ENCODE measurements at regions not wholly inside any gene's neighbourhood (a gene's known extent, or its start where the extent isn't known, plus 50 kb on each side); places are given as distances from the start of the nearest gene placed in this dataset.

DNA sequence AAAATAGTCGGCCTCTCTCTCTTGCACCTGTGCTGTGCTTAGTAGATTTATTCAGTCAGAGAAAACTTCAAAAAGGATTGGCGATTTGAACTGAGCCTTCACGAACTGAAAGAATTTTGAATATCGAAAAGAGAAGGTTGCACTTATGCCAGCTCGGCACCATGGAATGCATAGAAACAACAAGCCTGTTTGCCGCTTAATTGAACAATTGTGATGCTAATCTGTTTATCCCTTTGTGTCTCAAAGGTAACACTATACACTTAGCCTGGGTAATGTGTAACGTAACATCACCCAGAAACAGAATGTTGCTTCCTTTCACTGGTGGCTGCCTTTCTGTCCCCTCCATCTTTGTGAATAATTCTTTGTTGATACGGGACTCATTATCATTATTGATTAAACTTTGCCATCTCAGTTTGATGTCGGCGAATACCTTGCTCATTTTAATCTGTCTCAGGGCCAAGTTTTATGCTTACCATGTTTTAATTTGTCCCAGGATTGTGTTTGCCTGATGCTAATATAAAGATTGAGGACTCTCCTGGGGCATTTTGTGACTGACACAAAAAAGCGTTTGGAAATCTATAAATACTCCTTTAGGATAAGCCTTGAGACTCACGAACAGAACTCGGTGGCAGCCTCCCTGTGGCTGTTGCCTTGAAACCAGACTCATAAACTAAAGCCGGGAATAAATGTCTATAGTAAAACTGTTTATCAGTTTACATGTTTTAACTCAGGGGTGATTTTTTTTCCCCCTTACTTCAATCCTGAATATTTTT, 400.5 kb downstream of the RAPGEF2 start:
- DNase-seq = no peak

DNA sequence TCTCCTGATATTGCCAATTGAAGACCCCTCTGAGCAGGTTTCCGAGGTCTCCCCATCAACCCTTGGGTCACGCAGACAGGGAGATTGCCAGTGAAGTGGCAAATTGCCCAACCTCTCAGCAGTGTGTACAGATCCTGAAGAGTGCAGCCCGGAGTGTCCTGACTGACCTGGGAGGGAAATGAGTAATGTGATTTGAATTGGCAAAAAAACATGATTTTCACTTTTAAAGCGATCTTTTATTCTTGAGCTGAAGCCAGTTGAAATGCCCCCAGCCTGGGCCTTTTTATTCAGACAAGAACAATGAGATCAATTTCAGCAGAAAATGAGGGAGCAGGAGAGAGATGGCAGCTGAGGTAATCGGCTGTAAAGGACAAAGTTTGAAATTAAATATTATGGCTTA, 401.8 kb downstream of the RAPGEF2 start:
- no peak for DNase-seq

DNA sequence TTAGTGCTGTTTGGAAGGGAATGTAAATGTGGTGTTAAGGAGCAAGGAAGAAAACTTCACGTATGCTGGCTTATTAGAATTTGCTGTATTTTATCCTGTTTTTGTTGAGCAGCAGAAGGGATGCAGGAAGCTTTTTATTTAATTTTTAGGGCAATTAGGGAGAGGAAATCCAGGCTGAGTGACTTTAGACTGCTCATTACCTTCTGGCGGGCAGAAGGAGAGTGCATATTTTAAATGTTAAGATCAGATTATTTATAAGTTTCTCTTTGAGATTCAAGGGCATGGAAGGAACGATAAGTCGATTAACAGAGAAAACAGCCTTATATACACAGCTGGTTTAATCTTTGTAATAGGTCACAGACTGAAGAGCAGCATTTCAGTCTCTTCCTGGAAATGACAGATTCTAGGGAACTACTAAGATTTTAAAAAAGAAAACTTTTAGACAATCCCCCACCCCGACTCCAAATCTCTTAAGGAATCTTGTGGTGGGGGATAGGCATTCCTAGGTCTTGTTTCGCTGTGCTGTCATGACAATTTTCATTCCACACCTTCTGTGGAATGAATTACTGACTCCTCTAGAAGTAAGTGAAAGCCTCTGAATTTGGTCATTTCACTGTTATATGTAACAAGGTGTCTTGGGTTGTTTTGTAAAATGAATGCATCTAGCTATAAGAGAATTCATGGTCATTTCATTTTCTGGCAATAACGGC, 402.5 kb downstream of the RAPGEF2 start:
- DNase-seq = no peak

DNA sequence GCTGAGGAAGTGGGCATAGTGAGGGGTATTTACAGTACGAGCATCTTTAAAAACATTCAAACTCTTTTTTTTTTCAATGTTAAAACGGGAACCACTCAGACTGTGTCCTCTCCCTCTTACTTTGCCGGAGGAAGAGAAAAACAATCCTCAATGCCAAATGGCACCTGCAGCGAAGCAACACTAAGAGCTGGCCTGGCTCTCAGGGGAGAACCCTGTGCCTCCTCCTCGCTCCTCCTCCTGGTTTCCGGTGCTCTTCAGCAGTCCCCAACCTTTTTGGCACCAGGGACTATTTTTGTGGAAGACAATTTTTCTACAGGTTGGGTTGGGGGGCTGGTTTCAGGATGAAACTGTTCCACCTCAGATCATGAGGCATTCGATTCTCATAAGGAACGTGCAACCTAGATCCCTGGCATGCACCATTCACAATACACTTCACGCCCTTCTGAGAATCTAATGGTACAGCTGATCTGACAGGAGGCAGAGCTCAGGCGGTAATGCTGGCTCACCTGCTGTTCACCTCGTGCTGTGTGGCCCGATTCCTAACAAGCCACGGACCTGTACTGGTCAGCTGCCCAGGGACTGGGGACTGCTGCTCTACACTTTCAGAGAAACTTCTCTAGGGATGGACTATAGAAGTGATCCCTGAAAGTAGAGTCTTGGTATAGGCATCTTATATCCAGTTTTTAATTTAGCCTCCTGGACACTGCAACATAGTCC, 404.1 kb downstream of the RAPGEF2 start:
- DNase-seq = no peak

DNA sequence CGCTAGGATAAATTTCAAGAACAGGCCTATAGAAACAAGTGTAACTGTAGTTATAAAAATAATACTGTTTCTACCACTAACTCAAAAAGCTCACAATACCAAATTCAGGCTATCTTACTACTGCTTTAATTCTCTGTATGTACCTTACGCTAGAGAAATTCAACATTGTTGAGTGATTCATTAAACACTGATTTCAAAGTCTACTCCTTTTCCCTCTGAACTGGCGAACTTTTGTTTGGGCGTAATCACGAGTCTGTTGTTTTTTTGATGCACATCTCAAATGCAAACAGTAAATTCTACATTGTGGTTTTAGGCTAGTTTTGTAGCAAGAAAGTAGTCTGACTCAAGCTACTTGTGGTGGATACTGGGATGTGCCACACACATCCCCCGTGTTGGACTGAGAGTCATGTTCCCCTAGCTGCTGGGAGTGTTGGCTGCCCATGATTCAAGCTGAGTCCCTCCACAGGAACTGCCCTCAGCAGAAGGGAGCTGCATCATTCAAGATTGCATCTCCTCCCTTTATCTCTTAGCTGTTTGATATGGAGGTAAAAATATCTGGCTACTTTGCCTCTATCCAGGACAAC, 406.1 kb downstream of the RAPGEF2 start:
- no peak for DNase-seq

DNA sequence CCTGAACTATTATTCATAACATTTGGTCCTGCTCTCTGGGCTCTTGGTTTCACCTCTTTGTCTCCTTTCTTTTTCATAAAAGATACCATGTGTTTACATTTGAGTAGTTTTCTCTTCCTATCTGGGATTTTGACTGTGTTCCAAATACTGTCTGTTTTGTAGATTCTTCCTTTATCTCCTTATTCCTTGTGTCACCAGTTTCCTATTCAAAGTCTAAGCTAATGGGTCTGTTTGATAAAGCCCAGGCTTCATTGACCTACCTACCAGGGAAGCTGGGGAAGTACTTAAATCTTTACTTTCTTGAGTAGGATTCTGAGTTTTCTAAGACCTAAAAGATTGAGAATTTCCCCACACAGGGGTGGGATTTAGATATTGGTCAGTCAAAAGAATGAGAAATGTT, 409.5 kb downstream of the RAPGEF2 start:
- DNase-seq = no peak

DNA sequence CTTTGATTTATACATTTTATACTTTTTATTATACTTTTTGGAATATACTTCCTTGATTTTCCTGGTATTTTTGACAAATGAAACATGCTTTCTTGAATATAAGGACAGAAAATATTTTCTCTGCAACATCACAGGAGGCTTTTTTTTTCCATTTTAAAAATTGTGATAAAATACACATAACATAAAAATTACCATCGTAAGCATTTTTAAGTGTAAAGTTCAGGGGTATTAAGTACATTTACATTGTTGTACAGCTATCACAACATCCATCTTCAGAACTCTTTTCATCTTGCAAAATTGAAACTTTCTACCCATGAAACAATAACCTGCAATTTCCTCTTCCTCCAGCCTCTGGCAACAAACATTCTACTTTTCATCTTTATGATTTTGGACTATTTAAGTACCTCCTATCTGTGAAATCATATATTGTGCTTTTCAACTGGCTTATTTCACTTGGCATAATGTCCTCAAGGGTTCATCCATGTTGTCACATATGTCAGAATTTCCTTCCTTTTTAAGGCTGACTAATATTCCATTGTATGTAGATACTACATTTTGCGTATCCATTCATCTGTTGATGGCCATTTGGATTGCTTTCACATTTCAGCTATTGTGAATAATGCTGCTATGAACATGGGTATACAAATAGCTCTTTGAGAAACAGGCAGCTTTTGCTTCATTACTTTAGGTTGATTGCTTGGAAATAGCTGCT, 412.6 kb downstream of the RAPGEF2 start:
- DNase-seq = no peak

DNA sequence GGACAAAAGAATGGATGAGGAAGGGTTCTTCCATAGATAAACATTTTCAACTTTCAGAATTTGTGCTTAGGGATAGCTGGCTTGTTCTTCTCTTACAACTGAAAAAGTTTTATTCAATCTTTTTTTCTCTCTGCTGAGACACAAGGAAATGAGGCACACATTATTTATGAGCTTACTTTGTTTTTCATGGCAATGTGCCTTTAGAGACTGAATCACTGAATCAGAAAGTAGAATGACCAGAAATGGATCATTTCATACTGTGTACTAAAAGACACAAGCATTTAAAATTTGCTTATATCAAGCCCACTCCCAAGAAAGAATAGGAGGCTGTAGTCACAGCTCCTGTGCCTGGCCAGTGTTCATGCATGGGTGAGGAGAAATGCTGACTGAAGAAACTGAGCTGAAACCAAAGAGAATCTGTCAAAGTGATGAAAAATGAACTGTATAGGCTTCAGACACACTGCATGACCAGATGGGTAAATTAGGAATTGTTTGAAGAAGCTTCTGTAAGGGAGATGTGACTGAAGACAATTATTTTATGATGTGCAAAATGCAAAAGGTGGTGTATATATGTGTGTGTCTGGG, 413.8 kb downstream of the RAPGEF2 start:
- DNase-seq = no peak

DNA sequence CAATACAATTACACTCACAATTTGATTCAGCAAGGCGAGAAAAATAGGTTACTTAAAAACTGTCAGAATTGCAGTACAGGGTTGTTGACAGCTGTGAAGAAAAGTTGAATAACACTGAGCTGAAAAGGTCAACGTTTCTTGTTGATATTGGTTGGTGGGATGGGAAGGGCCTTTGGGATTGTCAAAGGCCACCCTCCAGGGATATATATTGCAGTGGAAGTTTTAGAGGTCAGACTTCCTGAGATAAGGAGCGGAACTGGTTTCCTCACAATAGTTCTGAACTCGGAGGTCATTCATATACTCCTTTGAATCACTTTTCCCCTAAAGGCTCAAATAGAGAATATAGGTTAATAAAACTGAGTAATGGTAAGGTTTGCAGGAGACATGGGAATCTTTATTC, 417.2 kb downstream of the RAPGEF2 start:
- no peak for DNase-seq

DNA sequence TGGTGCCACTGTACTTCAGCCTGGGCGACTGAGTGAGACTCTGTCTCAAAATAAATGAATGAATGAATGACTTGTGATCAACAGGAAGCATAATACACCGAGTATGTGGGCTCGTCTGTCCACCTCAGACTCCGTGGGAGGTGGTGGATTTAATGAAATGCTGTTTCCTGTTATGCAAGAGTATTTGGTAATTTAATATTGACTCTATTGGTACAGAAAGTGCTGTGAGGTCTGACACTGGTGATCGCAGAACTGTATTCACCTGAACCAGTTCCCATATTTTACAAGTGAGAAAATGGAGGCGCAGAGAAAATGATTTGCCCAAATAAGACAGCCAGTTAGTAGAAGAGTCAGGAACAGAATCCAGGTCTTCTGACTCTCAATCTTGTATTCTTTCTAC, 423.3 kb downstream of the RAPGEF2 start:
- DNase-seq = no peak

DNA sequence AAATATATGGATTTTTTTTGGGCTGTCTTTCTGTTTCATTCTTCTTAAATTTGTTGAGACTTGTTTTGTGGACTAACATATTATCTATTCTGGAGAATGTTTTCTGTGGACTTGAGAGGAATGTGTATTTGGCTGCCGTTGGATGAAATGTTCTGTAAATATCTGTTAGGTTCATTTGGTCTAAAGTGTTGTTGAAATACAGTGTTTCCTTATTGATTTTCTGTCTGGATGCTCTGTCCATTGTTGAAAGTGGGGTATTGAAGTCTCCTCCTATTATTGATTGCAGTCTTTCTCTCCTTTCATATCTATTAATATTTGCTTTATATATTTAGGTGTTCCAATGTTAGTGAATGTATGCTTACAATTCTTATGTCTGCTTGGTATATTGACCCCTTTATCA, 431.8 kb downstream of the RAPGEF2 start:
- no peak for DNase-seq

DNA sequence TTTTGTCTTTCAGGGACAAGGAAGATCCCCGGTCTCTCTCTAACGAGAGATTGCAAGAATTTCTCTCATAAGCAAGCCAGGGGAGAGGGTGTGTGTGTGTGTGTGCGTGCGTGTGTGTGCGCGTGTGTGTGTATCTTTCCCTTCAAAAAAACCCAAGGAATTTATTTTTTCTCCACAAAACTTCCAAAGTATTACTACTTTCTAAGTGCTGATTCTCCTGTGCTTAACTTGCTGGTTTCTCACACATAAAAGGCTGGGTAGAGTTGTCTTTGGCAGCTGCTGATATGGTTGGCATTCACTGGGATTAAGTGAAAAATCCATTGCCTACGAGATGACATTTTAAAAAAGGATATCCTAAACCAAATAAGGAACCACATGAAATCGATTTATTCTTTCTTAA, 435.7 kb downstream of the RAPGEF2 start:
- DNase-seq = no peak

DNA sequence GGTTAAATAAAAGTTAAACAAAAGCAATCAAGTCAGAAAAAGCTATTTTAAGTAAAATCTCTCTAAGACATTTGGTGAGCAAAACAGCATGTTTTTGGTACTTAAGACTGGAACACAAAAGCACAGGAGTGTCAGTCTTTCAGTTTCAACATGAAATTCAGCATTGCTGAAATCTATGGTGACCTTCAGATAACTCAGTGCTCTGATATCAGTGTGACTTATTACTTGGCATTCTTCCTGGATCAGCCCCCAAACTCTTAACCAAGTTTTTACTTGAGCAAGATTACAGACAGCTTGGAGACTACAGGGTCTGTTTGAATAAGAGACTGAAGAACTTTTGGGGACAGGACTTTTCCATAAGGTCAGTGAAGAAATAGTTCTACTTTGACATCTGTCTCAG, 437.2 kb downstream of the RAPGEF2 start:
- DNase-seq = no peak

DNA sequence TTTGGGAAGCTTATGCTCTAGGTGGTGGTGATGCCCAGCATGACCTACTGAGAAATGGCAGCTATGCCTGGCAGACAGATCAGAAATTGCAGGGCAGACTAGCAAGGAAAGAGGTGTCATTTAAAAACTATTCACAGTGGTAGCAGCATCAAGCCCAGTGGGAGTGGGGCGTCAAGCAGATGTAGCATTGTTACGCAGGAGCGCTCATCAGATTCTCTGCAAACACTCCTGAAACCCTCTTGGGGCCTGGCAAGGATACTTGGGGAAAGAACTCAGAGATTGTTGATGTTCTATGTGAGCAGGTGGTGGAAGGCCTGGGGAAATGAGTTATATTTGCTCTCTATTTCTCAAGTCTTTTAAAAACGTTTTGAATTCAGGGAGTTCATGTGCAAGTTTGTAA, 437.6 kb downstream of the RAPGEF2 start:
- DNase-seq = no peak

DNA sequence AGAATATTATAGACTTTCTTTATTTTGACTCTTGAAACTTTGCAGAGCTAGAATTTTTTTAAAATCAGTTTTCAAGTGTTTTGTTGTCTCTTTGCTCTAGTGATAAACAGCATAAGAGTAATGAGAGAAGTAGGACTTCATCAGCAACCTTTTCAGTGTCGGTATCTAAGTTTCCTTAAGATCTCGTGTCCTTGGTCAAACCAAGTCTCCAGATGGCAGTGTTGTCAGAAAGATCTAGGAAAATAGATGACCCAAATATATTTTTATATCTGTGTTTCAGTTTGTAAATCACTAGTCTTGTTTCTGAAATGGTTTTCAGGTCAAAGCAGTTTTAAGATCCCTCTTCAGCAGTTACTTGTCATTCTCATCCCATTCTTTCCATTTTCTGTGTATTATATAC, 438.3 kb downstream of the RAPGEF2 start:
- DNase-seq = no peak

DNA sequence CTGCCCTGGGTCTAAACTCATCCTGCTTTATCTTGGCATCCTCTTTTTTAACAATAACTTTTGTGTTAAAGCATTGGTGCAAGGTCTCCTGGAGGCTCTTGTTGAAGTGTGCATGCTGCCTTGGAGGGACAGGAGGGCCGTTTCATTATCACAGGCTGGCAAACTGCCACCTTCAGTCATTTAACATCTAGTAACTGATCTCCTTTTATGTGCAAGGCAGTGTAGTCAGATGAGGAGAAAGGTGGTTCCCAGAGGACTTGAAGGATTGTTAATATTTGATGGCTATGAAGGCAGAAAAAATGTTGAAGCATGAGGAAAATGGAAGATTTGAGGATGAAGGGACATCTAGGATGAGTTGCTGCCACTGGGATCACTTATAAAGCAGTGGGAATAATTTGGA, 439.4 kb downstream of the RAPGEF2 start:
- no peak for DNase-seq

DNA sequence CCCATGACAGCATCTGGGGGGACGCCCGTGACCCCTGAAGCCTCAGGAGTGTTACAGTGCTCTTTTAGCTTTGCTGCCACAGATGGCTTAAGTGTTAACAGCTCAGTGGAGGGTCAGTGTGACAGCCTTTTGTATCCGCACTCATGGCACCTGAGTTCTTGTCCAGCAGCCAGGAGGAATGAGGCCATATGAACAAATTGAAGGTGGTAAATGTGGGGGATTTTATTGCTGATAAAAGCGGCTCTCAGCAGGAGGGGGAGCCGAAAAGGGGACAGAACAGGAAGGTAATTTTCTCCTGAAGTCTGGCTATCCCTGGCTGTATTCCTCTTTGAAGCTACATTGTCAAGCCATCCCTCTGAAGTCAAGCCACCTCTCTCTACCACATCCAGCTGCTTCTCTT, 441.0 kb downstream of the RAPGEF2 start:
- DNase-seq = no peak

DNA sequence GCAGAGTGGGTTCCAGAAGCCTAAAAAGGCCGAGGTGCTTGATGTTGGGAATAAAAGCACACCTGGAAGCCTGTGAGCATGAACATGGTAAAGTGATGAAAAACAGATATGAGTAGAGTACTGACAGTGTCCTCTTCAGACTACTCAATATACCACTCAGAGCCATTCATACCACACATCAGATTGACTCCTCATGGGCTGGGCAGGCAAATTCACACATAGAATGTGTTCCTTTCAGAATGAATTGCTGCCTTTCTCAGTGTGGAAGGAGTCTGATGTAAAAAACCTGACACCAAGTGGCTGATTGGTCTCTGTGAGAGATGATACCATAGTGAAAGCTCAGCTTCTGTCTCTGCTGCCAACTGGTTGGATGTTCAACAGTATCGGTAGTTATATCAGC, 442.7 kb downstream of the RAPGEF2 start:
- DNase-seq = peak; percentile 22

DNA sequence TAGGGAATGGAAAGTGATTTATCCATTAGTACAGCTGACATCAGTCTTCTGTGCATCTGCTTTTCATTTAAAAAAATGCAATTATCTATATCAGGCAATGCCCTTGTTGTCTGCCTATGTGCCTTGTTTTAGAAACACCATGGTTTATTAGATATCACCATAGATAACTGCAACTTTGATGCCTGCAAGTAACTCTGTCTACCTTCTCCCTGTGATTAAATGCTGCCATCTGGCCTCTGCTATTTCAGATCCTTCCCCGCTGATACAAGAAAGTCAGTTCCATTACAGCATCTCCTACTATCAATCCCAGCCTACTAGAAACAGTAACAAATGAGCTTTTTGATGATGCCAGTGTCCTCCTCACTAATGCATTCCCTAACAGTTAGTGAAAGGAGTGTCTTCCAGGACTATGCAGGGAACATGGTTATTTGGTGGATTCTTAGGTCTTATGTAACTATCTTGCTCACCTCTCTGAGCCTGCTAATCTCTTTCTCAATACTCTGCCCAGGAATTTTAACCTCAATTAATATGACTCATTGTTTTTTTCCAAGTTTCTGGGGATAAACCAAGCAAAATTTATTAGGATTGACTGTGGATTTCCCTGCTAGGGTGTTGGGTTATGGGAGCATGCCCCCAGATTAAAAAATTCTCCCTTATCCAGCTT, 444.9 kb downstream of the RAPGEF2 start:
- DNase-seq = no peak

DNA sequence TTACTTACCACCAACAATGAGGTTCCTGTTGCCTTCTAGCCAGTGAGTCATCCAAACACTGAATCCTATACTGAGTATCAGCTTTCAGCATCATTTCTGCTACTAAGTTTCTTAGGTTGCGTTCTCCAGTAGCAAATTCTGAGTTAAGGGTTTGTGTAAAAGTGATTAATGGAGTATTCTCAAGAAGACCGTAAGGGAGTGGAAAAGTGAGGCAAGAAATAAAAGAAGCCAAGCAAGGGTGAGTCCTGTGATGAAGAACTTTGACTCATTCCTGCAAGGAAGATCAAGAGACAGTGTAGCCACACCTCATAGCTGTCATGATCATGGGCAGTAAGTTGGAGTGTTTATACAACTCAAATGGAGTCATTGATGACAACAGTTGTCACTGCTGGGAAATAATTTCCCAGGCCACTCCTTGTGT, 446.2 kb downstream of the RAPGEF2 start:
- DNase-seq = no peak

DNA sequence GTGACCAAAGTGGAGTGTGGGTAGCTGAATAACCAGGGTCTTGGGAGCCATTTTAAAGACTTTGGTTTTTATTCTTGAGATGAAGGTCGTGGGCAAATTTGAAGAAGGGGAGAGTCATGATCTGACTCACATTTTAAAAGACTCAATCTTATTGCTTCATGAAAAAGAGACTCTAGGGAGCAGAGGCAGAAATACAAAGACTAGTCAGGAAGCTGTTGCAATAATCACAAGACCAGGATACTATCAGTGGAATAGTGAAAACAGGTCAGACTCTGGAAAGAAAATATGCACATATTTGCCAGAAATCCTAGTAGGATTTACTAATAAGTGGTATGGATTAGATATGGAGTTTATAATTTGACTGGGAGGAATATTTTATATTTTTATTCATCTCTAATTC, 448.4 kb downstream of the RAPGEF2 start:
- no peak for DNase-seq
